Psoas muscle (tissue), 7 donors: ENCODE measurements at regions not wholly inside any gene's neighbourhood (a gene's known extent, or its start where the extent isn't known, plus 50 kb on each side); places are given as distances from the start of the nearest gene placed in this dataset.
A peak's percentile ranks its signal among the peaks of the same experiment; 100 is the strongest.

Experiments
- ATAC-seq, 4 donors: fragments of 200-7000 bp; cut with Tn5 transposase; one replicate each; pipeline ENCODE4 v1.9.1; 2020; ENCODE audit warnings: moderate library complexity in 3 of 4, mild to moderate bottlenecking in 2 of 4
- DNase-seq, 2 donors: peaks; one replicate each; pipeline ENCODE4 v3.0.0-alpha.2; 2020
- H3K27ac ChIP-seq: fragments of 200-600 bp; one replicate; pipeline ENCODE4 v1.8.0; 2022
- H3K27me3 ChIP-seq, 3 donors: fragments of 200-600 bp in 1 of 3; one replicate each; pipeline versions ENCODE4 v1.6.1 to v1.8.0; 2013 to 2022; ENCODE audit warnings: low read length in 2 of 3, mild to moderate bottlenecking in 2 of 3, moderate library complexity in 1 of 3; ENCODE audit not compliant: insufficient read depth in 3 of 3
- H3K36me3 ChIP-seq, 2 donors: fragments of 200-600 bp in 1 of 2; one replicate each; pipeline versions ENCODE4 v1.6.1 to v1.8.0; 2013 to 2022; ENCODE audit warnings: low read depth in 1 of 2, mild to moderate bottlenecking in 1 of 2, moderate library complexity in 1 of 2; ENCODE audit not compliant: insufficient read depth in 1 of 2
- H3K4me1 ChIP-seq: fragments of 200-600 bp; one replicate; pipeline ENCODE4 v1.8.0; 2022
- H3K4me3 ChIP-seq: fragments of 200-600 bp; one replicate; pipeline ENCODE4 v1.8.0; 2022; ENCODE audit warnings: mild to moderate bottlenecking
- H3K9me3 ChIP-seq: fragments of 200-600 bp; one replicate; pipeline ENCODE4 v1.8.0; 2022
- CTCF ChIP-seq: fragments of 200-600 bp; IDR thresholded peaks from one replicate; pipeline ENCODE4 v1.8.0; 2022; ENCODE audit warnings: antibody characterized with exemption
- WGBS, 3 donors: extraction: QIAGEN DNeasy Blood & Tissue Kit; methylation state at CpG; one replicate each; pipeline versions ENCODE4 v1.1.6 to v1.1.7; 2013; 5-methylcytosine and 5-hydroxymethylcytosine counted together
- intact Hi-C, 2 donors: fragments of 100-400 bp; cut with DNase I; formaldehyde crosslinking; loops; one replicate each; pipeline versions ENCODE4 v1.11.0 to v1.14.2; 2022
- donor health status: healthy with polysubstance abuse.
- donor health status: DM: no; HTN: no; CAD: no; lungs with moderate emphysema.
- donor health status: Bipolar disorder and iron deficiency.
- donor health status: healthy.
- donor health status: DM: yes; HTN: yes; CAD: no.
- donor health status: DM: no; HTN: no; CAD: no.
- donor health status: DM: yes; HTN: yes; CAD: no.

GRCh38 chr16:7089751-7090150 lies 242.9 kb upstream of the RBFOX1 start:
- H3K27me3 ChIP-seq: peaks cover 0 to 40% (median 0%) of the 10 kb centered on the region in 3 donors
- no peak for DNase-seq
- H3K4me1 ChIP-seq: no peaks in the 10 kb centered on the region
- H3K27ac ChIP-seq: no peak overlapping the region
- no peak for ATAC-seq
- H3K36me3 ChIP-seq: no peaks in the 10 kb centered on the region
- no peaks in the 10 kb centered on the region for H3K9me3 ChIP-seq
- H3K4me3 ChIP-seq: no peak overlapping the region
- intact Hi-C loops: no loop called here
- TF ChIP-seq CTCF: no peak

GRCh38 chr16:7088711-7089110 lies 243.9 kb upstream of the RBFOX1 start:
- Histone ChIP-seq H3K4me1 (no peaks in the 10 kb centered on the region), H3K4me3 (no peak overlapping the region), H3K36me3 (no peaks in the 10 kb centered on the region), H3K27me3 (peaks cover 0 to 40% (median 0%) of the 10 kb centered on the region in 3 donors), H3K27ac (no peak overlapping the region), H3K9me3 (no peaks in the 10 kb centered on the region)
- TF ChIP-seq CTCF: no peak
- no peak for DNase-seq
- no peak for ATAC-seq
- 27 to 48% (median 41%) methylated on average over 5 of the region's 5 CpGs for WGBS, 3 donors
- intact Hi-C loops: no loop called here

- no peak overlapping the region for H3K27ac ChIP-seq
- H3K9me3 ChIP-seq: no peaks in the 10 kb centered on the region
- no peak overlapping the region for H3K4me3 ChIP-seq
- 11 to 16% (median 11%) methylated on average over 21 of the region's 21 CpGs for WGBS, 3 donors
- no peaks in the 10 kb centered on the region for H3K36me3 ChIP-seq
- peak; percentile 58 to 91 (median 88) for ATAC-seq
- DNase-seq: peak; percentile 41 to 60
- no peaks in the 10 kb centered on the region for H3K4me1 ChIP-seq
- TF ChIP-seq CTCF: peak; percentile 39
- H3K27me3 ChIP-seq: peaks cover 0 to 29% (median 0%) of the 10 kb centered on the region in 3 donors
- intact Hi-C loops: no loop called here
Observed at GRCh38 chr16:7086822-7087616, 245.6 kb upstream of the RBFOX1 start.

- TF ChIP-seq CTCF: no peak
- intact Hi-C loops: no loop called here
Observed at GRCh38 chr16:7085776-7086175, 246.9 kb upstream of the RBFOX1 start.

GRCh38 chr16:7083096-7083495 lies 249.5 kb upstream of the RBFOX1 start:
- Histone ChIP-seq H3K9me3 (no peaks in the 10 kb centered on the region), H3K36me3 (no peaks in the 10 kb centered on the region), H3K27me3 (peaks cover 0 to 9% (median 0%) of the 10 kb centered on the region in 3 donors), H3K27ac (no peak overlapping the region), H3K4me1 (no peaks in the 10 kb centered on the region), H3K4me3 (no peak overlapping the region)
- ATAC-seq: no peak
- intact Hi-C loops: no loop called here
- 10 to 18% (median 12%) methylated on average over 4 of the region's 4 CpGs for WGBS, 3 donors
- no peak for DNase-seq
- TF ChIP-seq CTCF: no peak

More at GRCh38 chr16:7085776-7086175, 246.9 kb upstream of the RBFOX1 start:
- H3K36me3 ChIP-seq: no peaks in the 10 kb centered on the region
- H3K9me3 ChIP-seq: no peaks in the 10 kb centered on the region
- peaks cover 0 to 28% (median 0%) of the 10 kb centered on the region in 3 donors for H3K27me3 ChIP-seq
- DNase-seq: no peak
- ATAC-seq: no peak
- H3K4me3 ChIP-seq: no peak overlapping the region
- no peaks in the 10 kb centered on the region for H3K4me1 ChIP-seq
- WGBS, 3 donors: 81 to 93% (median 92%) methylated on average over 4 of the region's 4 CpGs
- no peak overlapping the region for H3K27ac ChIP-seq
